ENCODE measurements at regions not wholly inside any gene's neighbourhood (a gene's known extent, or its start where the extent isn't known, plus 50 kb on each side); places are given as distances from the start of the nearest gene placed in this dataset.

- no peak for TF ChIP-seq MAX (IDR thresholded peaks at IDR 0.05)
- peak; percentile 21 to 40 (median 30); a peak in 3 of 6 replicates for TF ChIP-seq CTCF (IDR thresholded peaks at IDR 0.05 in 2 of 3, conservative IDR thresholded peaks at IDR 0.05 in 1 of 3; ENCODE audit: borderline replicate concordance in 1 of 3, insufficient read depth in 1 of 3, low read depth in 2 of 3, low read length in 2 of 3)
- no peak for TF ChIP-seq POLR2AphosphoS5 (IDR thresholded peaks at IDR 0.05; ENCODE audit: low read depth, low read length)
- no peak for TF ChIP-seq EZH2 (IDR thresholded peaks at IDR 0.05)
- TF ChIP-seq EZH2phosphoT487 (IDR thresholded peaks at IDR 0.05; ENCODE audit: borderline replicate concordance) = no peak
- peak; percentile 59 for TF ChIP-seq RAD21 (IDR thresholded peaks at IDR 0.05; ENCODE audit: low read depth)
- no peak for TF ChIP-seq SP1 (IDR thresholded peaks at IDR 0.05; ENCODE audit: low read depth)
- TF ChIP-seq SRF (IDR thresholded peaks at IDR 0.05; ENCODE audit: low read depth) = no peak
Measured at GRCh38 chr2:204108330-204108751, 171.8 kb downstream of the ICOS start.
